ENCODE measurements at regions not wholly inside any gene's neighbourhood (a gene's known extent, or its start where the extent isn't known, plus 50 kb on each side); places are given as distances from the start of the nearest gene placed in this dataset.

- peaks cover 0 to 5% of the 10 kb centered on the region in 2 donors for H3K9me3 ChIP-seq
- intact Hi-C loops (cut with DNase I; ENCODE audit: low total_unique reads), result no loop called here
- H3K4me3 ChIP-seq, result no peak overlapping the region
- no peak for DNase-seq (ENCODE audit: low spot score in 2 of 2)
- TF ChIP-seq, protein P1, sequence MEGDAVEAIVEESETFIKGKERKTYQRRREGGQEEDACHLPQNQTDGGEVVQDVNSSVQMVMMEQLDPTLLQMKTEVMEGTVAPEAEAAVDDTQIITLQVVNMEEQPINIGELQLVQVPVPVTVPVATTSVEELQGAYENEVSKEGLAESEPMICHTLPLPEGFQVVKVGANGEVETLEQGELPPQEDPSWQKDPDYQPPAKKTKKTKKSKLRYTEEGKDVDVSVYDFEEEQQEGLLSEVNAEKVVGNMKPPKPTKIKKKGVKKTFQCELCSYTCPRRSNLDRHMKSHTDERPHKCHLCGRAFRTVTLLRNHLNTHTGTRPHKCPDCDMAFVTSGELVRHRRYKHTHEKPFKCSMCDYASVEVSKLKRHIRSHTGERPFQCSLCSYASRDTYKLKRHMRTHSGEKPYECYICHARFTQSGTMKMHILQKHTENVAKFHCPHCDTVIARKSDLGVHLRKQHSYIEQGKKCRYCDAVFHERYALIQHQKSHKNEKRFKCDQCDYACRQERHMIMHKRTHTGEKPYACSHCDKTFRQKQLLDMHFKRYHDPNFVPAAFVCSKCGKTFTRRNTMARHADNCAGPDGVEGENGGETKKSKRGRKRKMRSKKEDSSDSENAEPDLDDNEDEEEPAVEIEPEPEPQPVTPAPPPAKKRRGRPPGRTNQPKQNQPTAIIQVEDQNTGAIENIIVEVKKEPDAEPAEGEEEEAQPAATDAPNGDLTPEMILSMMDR (IDR thresholded peaks at IDR 0.05), result no peak
- TF ChIP-seq POLR2A (IDR thresholded peaks at IDR 0.05) (no peak), POLR2AphosphoS5 (IDR thresholded peaks at IDR 0.05) (no peak)
- no peak overlapping the region for H3K27ac ChIP-seq
- H3K36me3 ChIP-seq, result no peaks in the 10 kb centered on the region
- H3K27me3 ChIP-seq, result no peaks in the 10 kb centered on the region
- no peaks in the 10 kb centered on the region for H3K4me1 ChIP-seq
These were observed 124.9 kb upstream of the CSNK1A1L start for GRCh38 chr13:37230346-37230745.

- no peak for DNase-seq (ENCODE audit: low spot score in 2 of 2)
- TF ChIP-seq, protein P1 (IDR thresholded peaks at IDR 0.05), result no peak
- TF ChIP-seq POLR2AphosphoS5 (IDR thresholded peaks at IDR 0.05), result no peak
- no peak for TF ChIP-seq POLR2A (IDR thresholded peaks at IDR 0.05)
- intact Hi-C loops (cut with DNase I; ENCODE audit: low total_unique reads), result no loop called here
These were observed 124.5 kb upstream of the CSNK1A1L start for GRCh38 chr13:37229931-37230330.

GRCh38 chr13:37226971-37227370, 121.5 kb upstream of the CSNK1A1L start:
- Histone ChIP-seq H3K27me3 (no peaks in the 10 kb centered on the region), H3K27ac (no peak overlapping the region), H3K9me3 (peaks cover 5 to 10% of the 10 kb centered on the region in 2 donors), H3K36me3 (no peaks in the 10 kb centered on the region), H3K4me1 (no peaks in the 10 kb centered on the region), H3K4me3 (no peak overlapping the region)
- TF ChIP-seq POLR2AphosphoS5 (IDR thresholded peaks at IDR 0.05) (no peak), POLR2A (IDR thresholded peaks at IDR 0.05) (no peak)
- TF ChIP-seq, protein P1 (IDR thresholded peaks at IDR 0.05), result no peak
- intact Hi-C loops (cut with DNase I; ENCODE audit: low total_unique reads), result no loop called here
- DNase-seq (ENCODE audit: low spot score in 2 of 2), result no peak

More at GRCh38 chr13:37229931-37230330, 124.5 kb upstream of the CSNK1A1L start:
- Histone ChIP-seq H3K27ac (no peak overlapping the region), H3K36me3 (no peaks in the 10 kb centered on the region), H3K9me3 (peaks cover 1 to 5% of the 10 kb centered on the region in 2 donors), H3K4me3 (no peak overlapping the region), H3K27me3 (no peaks in the 10 kb centered on the region), H3K4me1 (no peaks in the 10 kb centered on the region)

GRCh38 chr13:37225414-37226070, 120.1 kb upstream of the CSNK1A1L start:
- no peaks in the 10 kb centered on the region for H3K36me3 ChIP-seq
- no peaks in the 10 kb centered on the region for H3K4me1 ChIP-seq
- intact Hi-C loops (cut with DNase I; ENCODE audit: low total_unique reads), result no loop called here
- no peaks in the 10 kb centered on the region for H3K27me3 ChIP-seq
- DNase-seq (ENCODE audit: low spot score in 2 of 2), result no peak
- TF ChIP-seq POLR2A (IDR thresholded peaks at IDR 0.05), result no peak
- no peak for TF ChIP-seq POLR2AphosphoS5 (IDR thresholded peaks at IDR 0.05)
- TF ChIP-seq, protein P1 (IDR thresholded peaks at IDR 0.05), result no peak
- H3K27ac ChIP-seq, result no peak overlapping the region
- H3K9me3 ChIP-seq, result peaks cover 5 to 10% of the 10 kb centered on the region in 2 donors
- no peak overlapping the region for H3K4me3 ChIP-seq

GRCh38 chr13:37216331-37216730, 110.9 kb upstream of the CSNK1A1L start:
- no peak for DNase-seq (ENCODE audit: low spot score in 2 of 2)
- no peak for TF ChIP-seq POLR2A (IDR thresholded peaks at IDR 0.05)
- TF ChIP-seq, protein P1 (IDR thresholded peaks at IDR 0.05), result no peak
- no peak for TF ChIP-seq POLR2AphosphoS5 (IDR thresholded peaks at IDR 0.05)
- H3K27me3 ChIP-seq, result no peaks in the 10 kb centered on the region
- H3K4me3 ChIP-seq, result no peak overlapping the region
- H3K36me3 ChIP-seq, result no peaks in the 10 kb centered on the region
- H3K27ac ChIP-seq, result no peak overlapping the region
- intact Hi-C loops (cut with DNase I; ENCODE audit: low total_unique reads), result no loop called here
- no peaks in the 10 kb centered on the region for H3K4me1 ChIP-seq
- peaks cover 0 to 4% of the 10 kb centered on the region in 2 donors for H3K9me3 ChIP-seq
